Neural progenitor cell (in vitro differentiated cells): ENCODE measurements at regions not wholly inside any gene's neighbourhood (a gene's known extent, or its start where the extent isn't known, plus 50 kb on each side); places are given as distances from the start of the nearest gene placed in this dataset.

Source experiments
- EZH2 ChIP-seq: fragments of 200-600 bp; sonication (generic); IDR thresholded peaks from 2 replicates; pipeline ENCODE4 v1.6.1; 2017; ENCODE audit warnings: antibody characterized with exemption, mild to moderate bottlenecking, moderate library complexity
- EZH2phosphoT487 ChIP-seq: fragments of 200-600 bp; sonication (generic); IDR thresholded peaks from 2 replicates; pipeline ENCODE4 v1.6.1; 2017; ENCODE audit warnings: antibody characterized with exemption
- TF ChIP-seq, protein P1 (sequence below): fragments of 200-600 bp; sonication (generic); IDR thresholded peaks from 2 replicates; pipeline ENCODE4 v1.5.1; 2017; ENCODE audit warnings: antibody characterized with exemption, mild to moderate bottlenecking

- TF ChIP-seq, protein P1, sequence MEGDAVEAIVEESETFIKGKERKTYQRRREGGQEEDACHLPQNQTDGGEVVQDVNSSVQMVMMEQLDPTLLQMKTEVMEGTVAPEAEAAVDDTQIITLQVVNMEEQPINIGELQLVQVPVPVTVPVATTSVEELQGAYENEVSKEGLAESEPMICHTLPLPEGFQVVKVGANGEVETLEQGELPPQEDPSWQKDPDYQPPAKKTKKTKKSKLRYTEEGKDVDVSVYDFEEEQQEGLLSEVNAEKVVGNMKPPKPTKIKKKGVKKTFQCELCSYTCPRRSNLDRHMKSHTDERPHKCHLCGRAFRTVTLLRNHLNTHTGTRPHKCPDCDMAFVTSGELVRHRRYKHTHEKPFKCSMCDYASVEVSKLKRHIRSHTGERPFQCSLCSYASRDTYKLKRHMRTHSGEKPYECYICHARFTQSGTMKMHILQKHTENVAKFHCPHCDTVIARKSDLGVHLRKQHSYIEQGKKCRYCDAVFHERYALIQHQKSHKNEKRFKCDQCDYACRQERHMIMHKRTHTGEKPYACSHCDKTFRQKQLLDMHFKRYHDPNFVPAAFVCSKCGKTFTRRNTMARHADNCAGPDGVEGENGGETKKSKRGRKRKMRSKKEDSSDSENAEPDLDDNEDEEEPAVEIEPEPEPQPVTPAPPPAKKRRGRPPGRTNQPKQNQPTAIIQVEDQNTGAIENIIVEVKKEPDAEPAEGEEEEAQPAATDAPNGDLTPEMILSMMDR: no peak
- TF ChIP-seq EZH2 (no peak), EZH2phosphoT487 (no peak)
Observed at GRCh38 chr20:1775117-1775516, 117.5 kb upstream of the SIRPG start.
